ENCODE measurements at regions not wholly inside any gene's neighbourhood (a gene's known extent, or its start where the extent isn't known, plus 50 kb on each side); places are given as distances from the start of the nearest gene placed in this dataset.

DNA sequence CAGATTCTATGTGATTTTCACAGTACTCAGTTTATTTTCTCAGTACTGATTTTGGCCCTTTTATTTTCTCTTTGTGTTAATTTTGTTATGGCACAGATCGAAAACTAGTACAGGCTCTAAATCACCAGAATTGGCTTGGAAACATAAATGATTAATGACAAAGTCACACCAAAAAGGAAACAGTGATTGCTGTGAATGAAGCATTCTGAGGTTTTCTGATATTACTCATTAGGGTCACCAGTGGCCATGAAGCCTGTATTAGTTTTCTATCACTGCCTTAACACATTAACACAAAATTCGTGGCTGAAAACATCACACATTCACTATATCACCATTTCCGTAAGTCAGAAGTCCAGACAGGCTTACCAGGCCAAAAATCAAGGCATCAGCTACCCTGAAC lies 343.0 kb upstream of the THRB start:
- in situ Hi-C loops (cut with HindIII; ENCODE audit: low pct_unique_long_range_greater_than_20kb, low sequenced_read_pairs): no loop called here
- DNase-seq (ENCODE audit: low read depth, low spot score): no peak

DNA sequence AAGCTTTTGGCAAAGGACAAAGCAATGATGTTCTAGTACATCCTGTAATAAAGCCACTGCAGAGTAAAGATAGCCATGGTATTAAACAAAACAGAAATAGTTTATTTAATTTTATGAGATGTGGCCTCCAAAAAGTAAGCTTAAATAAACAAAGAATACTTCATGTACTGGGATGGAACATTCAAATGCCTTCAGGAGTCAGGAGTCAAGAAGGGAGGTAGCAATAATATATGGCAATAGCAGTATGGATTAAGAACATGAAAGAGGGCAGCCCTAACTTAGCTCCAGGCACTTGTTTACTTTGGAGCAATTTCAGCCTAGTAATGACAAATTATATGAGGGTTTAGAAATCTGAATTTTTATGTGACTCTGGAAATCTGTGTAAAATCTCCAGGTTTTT lies 343.9 kb upstream of the THRB start:
- in situ Hi-C loops (cut with HindIII; ENCODE audit: low pct_unique_long_range_greater_than_20kb, low sequenced_read_pairs): no loop called here

DNA sequence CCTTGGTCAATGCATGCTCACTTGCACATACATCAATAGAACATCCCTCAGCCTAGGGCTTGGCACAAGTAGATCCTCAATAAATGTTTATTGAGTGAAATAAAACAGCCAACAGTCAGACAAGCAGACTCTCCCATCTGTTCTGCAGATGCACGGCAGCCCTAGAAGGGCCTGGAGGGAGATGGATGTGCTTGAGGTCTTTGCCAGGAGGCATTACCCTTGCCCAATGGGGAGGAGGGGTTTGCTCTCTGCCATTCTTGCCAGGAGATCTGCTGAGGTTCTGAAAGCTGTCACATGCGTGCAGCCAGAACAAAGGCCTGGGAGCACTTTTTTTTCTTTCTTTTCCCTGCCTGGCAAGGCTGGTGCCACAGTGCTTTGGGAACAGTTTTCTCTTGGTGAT lies 349.3 kb upstream of the THRB start:
- no peak for DNase-seq (ENCODE audit: low read depth, low spot score)
- in situ Hi-C loops (cut with HindIII; ENCODE audit: low pct_unique_long_range_greater_than_20kb, low sequenced_read_pairs): no loop called here

More for the DNA sequence above, 343.9 kb upstream of the THRB start:
- DNase-seq (ENCODE audit: low read depth, low spot score): no peak

DNA sequence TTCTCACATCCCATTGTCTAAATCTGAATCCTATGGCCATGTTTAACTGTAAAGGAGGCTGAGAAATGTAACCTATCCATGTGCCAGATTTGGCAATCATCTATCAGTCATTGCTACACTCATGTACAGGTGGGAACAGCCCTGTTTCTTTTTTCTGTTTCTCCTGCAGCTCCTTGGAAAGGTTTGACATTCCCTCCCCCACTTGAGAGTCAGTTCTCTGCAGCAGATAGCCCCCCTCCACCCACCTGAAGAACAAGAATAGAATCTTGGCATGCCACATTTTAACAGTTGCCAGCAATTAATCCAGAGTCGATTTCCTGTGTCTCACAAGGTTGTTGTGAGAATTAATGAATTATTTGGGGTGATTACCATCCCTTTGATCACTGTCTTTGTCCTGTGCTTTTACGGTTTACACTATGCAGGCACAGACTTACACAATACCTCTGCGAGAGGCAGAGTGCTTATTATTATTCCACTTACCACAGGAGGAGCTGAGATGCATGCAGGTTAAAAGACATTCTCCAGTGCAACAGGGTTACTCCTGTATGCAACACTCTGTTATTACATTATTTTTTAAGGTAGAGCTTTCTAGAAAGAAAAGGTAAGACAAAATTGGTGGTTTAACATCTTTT lies 351.0 kb upstream of the THRB start:
- in situ Hi-C loops (cut with HindIII; ENCODE audit: low pct_unique_long_range_greater_than_20kb, low sequenced_read_pairs): no loop called here
- no peak for DNase-seq (ENCODE audit: low read depth, low spot score)

DNA sequence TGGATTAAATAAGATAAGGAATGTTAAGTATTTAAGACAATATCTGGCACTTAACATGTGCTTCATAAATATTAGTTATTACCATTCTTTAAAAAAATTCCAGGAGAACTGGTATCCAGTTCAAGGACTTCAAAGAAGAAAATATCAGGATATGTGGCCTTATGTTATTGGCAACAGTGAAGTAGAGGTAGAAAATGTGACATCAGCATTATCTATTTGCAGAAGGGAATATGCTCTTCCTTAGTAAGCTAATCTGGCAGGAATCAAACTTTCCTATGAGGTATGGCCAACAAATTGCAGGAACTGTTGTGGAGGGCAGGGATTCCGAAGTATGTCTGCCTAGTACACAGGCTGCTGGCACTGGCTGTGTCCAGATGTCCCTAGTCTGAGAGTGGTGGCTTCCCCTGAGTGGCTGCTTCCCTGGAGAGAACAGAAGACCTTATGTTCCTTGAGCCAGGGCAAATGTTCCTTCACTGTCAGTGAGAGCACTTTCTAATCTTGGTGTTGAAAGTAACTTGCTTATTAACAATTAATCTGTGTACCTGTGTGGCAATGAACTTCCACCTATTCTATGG lies 351.7 kb upstream of the THRB start:
- no peak for DNase-seq (ENCODE audit: low read depth, low spot score)
- in situ Hi-C loops (cut with HindIII; ENCODE audit: low pct_unique_long_range_greater_than_20kb, low sequenced_read_pairs): no loop called here

DNA sequence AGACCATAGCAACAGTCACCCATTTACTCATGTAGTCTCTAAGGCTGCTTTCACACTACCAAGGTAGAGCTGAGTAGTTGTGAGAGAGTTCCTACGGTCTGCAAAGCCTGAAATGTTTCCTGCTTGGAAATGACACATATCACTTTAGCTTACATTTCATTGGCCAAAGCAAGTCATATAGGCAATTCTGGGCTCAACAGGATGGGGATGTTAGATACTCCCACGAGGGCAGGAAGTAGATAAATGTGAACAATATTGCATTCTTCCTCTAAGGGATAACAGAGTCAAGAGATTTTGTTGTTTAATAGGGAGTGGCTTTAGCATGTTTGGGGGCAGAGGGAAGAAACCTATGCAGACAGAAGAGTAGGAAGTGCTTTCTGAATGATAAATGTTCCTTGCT lies 355.6 kb upstream of the THRB start:
- in situ Hi-C loops (cut with HindIII; ENCODE audit: low pct_unique_long_range_greater_than_20kb, low sequenced_read_pairs): no loop called here
- DNase-seq (ENCODE audit: low read depth, low spot score): no peak

DNA sequence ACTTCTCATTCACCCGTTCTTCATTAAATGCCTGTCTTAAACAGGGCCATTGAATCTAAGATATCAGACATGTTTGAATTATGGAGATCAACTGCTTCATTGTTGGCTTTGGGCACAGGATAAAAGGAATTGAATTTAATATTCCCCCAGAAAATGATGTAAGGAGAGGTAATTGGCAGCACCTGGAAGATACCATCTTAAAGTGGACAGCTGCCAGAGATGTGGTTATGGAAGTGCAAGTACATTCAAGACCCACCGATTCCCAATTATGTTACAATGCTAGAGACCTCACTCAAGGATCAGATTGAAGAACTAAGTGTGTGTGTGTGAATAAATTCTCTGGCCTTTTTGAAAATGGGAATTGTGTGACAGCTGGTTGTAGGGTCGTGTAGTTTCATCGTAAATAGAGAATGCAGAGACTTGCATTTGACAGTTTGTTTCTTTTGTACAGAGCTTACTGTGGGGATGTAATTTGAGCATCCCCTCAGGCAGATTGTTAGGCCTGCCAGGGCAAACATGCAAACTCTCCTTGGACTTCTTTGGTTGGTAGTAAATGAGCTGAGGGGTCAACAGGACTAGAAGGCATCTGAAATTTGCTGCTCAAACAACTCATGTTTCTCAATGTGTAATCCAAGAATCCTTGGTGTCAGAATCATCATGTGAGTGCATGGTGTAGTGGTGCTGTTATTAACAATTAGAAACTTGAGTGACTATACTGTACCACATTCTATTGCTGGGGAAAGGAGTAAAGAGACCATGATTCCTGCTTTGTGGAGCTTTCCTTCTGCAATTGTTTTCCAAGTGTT lies 359.2 kb upstream of the THRB start:
- no peak for DNase-seq (ENCODE audit: low read depth, low spot score)
- in situ Hi-C loops (cut with HindIII; ENCODE audit: low pct_unique_long_range_greater_than_20kb, low sequenced_read_pairs): no loop called here

DNA sequence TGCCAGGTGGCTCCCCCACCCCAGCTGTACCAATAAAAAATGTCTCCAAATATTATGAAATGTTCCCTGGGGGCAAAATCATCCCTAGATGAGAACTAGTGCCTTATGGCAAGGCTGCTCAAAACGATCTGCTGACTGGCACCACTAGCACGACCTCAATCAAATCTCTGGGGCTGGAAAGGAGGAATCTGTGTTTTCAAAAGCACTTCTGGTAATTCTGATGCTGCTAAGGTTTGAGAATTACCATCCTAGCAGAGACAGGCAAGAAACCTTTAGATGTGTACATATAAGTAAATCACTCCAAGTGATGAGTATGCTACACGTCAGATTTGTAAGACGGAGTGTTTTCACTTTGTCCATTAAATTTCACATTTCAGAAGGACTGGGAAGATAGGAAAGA lies 360.1 kb upstream of the THRB start:
- DNase-seq (ENCODE audit: low read depth, low spot score): no peak
- in situ Hi-C loops (cut with HindIII; ENCODE audit: low pct_unique_long_range_greater_than_20kb, low sequenced_read_pairs): no loop called here

DNA sequence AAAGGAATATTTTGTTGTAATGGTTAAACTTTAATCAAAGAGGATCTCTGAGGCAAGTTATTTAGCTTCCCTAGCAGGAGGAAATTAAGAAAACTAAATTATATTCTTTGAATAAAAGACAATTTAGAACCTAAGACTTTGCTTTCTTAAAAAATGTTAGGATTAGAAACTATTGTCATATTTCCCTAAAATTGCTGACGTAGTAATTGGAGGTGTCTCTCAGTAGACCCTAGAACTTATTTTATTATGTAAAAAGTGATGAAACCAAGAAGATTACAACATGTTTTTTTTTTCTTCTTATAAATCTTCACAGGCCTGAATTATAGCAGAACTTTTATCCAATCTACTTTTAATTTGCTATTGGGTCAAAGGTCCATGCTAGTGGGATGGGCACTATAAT lies 363.3 kb upstream of the THRB start:
- no peak for DNase-seq (ENCODE audit: low read depth, low spot score)
- in situ Hi-C loops (cut with HindIII; ENCODE audit: low pct_unique_long_range_greater_than_20kb, low sequenced_read_pairs): no loop called here

DNA sequence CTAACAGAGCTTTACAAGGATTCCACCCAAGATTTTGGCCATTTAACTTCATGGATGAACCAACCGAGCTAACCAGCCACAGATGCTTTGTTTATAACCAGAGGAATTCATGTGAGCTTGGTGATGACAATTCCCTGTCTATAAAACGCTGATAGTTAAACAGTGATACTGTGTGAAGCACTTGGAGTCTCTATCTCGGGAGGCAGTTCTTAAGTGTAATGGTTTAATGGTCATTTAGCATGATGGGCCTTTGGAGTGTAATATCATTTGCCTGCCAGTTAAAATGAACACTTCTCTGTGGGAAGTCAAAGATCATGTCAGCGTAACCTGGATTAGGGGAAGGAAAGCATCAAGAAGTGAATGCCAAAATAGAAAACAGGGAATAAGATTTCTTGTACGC lies 368.6 kb upstream of the THRB start:
- in situ Hi-C loops (cut with HindIII; ENCODE audit: low pct_unique_long_range_greater_than_20kb, low sequenced_read_pairs): no loop called here
- DNase-seq (ENCODE audit: low read depth, low spot score): no peak

DNA sequence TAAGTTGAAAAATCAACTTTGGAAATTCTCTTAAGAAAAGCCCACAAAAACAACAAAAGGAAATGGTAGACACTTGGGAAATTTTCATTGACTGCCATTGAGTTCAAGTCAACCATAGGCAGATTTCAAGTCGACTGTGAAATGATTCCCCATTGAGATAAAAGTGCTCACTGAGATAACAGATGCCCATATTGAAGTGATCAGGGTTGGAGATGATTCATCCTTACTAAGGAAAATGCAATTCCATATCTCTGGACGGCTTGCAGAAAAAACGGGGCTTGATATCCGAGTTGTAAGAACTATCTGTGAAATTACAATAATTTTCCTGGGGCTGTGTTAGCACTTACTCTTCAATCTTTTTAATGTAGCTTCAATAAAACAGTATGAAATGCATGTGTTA lies 373.1 kb upstream of the THRB start:
- no peak for DNase-seq (ENCODE audit: low read depth, low spot score)
- in situ Hi-C loops (cut with HindIII; ENCODE audit: low pct_unique_long_range_greater_than_20kb, low sequenced_read_pairs): no loop called here

DNA sequence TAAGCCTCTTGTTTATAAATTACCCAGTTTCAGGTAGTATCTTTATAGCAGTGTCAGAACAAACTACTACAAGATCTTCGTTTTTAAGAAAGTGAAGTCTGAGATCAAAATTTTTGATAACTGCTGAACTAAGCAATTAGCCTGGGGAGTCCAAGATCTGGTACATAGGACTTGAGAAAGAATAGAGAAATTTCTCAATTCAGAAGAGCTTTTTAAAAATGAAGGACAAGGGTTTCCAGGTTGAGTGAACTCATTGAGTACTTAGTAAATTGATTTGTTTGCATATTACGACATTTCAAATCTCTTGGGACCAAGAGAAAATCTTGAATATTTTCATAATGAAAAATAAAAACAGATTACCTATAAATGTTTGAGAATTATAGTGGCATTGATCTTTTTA lies 386.6 kb upstream of the THRB start:
- in situ Hi-C loops (cut with HindIII; ENCODE audit: low pct_unique_long_range_greater_than_20kb, low sequenced_read_pairs): no loop called here
- DNase-seq (ENCODE audit: low read depth, low spot score): no peak

DNA sequence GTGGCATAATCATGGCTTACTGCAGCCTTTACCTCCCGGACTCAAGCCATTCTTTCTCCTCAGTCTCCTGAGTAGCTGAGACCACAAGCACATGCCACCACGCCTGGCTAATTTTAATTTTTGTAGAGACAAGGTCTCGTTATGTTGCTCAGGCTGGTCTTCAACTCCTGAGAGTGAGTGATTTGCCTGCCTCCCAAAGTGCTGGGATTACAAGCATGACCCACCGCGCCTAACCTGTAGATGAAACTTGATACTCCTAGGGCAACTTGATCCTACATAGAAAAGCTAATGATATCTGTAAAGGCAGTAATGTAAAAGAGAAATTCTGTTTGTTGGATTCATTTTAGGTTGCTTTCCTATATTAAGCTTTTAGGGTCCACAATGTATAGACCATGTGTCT lies 391.9 kb upstream of the THRB start:
- in situ Hi-C loops (cut with HindIII; ENCODE audit: low pct_unique_long_range_greater_than_20kb, low sequenced_read_pairs): no loop called here
- no peak for DNase-seq (ENCODE audit: low read depth, low spot score)

DNA sequence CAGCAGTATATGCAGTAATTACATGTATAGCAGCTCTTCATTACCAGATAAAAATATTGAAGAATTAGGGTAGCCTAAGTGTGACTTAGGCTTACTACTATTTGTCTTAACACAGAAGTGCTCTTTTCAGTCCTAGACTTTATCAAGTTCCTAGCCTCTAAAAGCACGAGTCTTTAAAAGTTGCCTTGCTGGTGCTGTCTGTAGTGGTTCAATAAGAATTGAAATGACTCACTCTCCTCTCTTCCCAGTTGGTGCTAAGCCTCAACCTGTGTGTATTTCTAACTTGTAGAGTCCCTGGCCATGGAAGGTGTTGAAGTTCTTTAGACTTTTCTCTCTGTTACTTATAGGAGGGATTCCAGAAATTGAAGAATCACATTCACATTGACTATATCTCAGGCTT lies 395.4 kb upstream of the THRB start:
- in situ Hi-C loops (cut with HindIII; ENCODE audit: low pct_unique_long_range_greater_than_20kb, low sequenced_read_pairs): no loop called here
- no peak for DNase-seq (ENCODE audit: low read depth, low spot score)

DNA sequence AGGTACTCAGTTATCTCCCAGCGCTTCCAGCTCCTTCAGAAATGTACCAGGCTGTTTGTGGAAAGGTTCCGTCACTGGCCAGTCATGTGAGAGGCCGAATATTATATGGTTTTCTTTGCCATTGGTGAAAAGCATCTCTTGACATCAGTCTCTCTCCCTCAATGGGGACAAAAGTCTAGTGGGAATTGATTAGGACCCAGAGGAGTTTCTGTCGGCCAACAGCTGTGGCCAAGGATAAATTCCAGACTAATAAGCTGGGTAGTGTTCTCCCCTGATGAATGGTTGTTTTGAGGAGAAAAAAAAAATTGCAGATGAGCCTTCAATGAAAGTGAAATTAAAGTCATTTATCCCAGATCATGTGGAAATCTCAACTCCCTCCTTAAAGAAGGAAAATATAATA lies 404.7 kb upstream of the THRB start:
- peak; percentile 58 for DNase-seq (ENCODE audit: low read depth, low spot score)
- in situ Hi-C loops (cut with HindIII; ENCODE audit: low pct_unique_long_range_greater_than_20kb, low sequenced_read_pairs): no loop called here

DNA sequence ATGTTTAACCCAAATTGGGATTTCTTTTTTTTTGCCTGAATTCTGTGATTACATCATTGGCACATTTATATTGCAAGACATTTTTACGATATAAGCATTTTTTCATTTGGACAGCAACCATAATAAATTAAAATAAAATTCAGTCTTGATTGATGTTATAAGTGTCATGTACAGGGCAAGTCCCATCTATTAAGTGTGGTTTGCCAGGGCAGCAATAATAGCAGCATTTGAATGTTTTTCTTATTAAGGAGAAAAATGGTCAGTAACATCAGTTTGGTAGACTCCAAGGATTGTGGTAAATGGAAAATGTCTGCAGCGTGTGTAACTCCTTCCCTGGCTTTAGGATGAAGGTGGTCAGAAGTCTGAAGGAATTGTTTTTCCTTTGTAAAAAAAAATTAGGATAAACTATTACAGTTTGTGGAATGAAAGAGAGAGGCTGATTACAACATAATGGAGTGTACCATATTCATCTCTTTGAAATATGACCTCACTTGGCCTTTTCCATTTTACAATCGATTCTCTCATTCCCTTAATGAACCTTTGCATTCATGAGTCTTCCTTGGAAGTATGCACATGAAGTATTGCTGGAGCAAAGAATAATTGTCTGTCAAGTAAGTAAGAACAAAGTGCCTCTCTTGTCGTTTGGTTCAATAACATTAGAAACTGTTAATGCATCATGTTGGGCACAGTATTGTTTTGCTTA lies 405.4 kb upstream of the THRB start:
- DNase-seq (ENCODE audit: low read depth, low spot score): peak; percentile 68
- in situ Hi-C loops (cut with HindIII; ENCODE audit: low pct_unique_long_range_greater_than_20kb, low sequenced_read_pairs): no loop called here

DNA sequence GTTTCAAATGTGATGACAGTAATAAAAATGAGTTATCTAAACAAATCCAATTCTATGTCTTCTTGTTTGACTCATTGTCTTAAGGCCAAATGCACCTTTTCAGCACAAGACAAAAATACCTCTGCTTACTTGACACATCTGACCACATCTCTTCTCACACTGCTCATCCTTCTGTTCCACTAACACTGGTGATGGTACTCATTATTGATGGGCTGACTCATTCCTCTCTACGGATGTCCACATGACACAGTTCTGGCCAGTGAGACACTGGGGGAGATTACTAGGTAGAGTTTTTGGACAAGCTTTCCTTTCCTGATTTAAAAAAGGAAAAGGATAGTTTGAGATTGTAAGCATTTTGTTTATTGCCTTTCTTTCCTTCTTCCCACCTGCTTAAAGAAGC lies 410.6 kb upstream of the THRB start:
- in situ Hi-C loops (cut with HindIII; ENCODE audit: low pct_unique_long_range_greater_than_20kb, low sequenced_read_pairs): no loop called here
- DNase-seq (ENCODE audit: low read depth, low spot score): no peak

DNA sequence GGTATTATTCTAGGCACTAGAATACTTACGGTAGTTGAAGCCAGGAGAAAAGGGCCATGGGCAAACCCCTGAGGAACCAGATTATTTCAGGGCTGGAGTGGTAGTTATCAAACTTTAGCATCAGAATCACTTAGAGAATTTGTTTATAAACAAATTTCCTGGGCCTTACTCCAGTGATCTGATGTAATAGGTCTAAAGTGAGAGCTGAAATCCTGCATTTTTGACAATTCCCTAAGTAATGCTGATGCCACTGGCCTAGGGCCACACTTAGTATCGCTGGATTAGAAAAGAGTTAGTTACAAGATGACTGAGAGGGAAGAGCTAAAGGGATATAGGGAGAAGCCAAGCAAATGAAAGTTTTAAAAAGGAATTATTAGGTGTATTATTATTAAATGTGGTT lies 412.5 kb upstream of the THRB start:
- in situ Hi-C loops (cut with HindIII; ENCODE audit: low pct_unique_long_range_greater_than_20kb, low sequenced_read_pairs): no loop called here
- no peak for DNase-seq (ENCODE audit: low read depth, low spot score)

DNA sequence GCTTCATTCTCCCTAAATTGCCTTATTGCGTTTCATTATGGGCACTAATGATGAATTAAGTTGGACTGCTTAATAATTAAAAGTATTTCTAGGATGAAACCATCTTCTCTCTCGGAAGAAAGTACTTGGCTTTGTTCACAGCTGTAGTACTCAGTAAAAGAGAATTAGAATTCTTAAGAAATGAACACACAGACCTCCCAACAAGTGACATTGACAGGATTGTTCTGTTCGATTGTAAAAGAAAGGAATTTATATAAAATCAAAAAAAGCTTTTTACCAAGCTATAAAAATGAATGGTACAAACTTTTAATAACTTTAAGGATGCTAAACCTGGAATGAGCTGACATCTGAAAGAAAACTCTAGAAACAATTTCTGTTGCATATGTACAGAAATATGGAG lies 416.4 kb upstream of the THRB start:
- DNase-seq (ENCODE audit: low read depth, low spot score): no peak
- in situ Hi-C loops (cut with HindIII; ENCODE audit: low pct_unique_long_range_greater_than_20kb, low sequenced_read_pairs): no loop called here

Measured in SK-MEL-5 (cell line).